ENCODE measurements at regions not wholly inside any gene's neighbourhood (a gene's known extent, or its start where the extent isn't known, plus 50 kb on each side); places are given as distances from the start of the nearest gene placed in this dataset.

DNA sequence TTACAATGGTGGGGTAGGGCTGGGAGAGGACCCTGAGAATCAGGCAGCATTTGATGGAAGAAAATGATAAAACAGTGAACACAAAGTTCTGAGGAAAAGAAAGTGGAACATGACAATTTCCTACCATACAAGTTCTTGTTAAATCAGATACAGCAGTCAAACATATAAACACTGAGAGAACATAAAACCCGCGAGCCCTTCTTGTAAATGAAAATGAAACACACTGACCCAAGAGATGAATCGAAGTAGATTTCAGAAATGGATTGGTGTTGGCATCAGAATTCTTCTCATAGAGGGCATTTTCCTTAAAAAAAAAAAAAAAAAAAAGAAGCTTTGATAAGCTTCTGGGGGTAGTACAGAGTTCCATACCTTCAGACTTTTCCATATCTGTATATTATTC, 134.7 kb upstream of the TMEM45B start:
- H3K36me3 ChIP-seq (ENCODE audit: control insufficient read depth, insufficient read depth, low read length, severe bottlenecking) = no peaks in the 10 kb centered on the region
- no peak for DNase-seq (ENCODE audit: low read depth)
- no peak overlapping the region for H3K9ac ChIP-seq (ENCODE audit: low read length)
- no peaks in the 10 kb centered on the region for H3K27me3 ChIP-seq (replicated peaks; ENCODE audit: control insufficient read depth, insufficient read depth, low read length)
- no peak overlapping the region for H3K4me3 ChIP-seq (ENCODE audit: low read length)
- peaks cover 2% of the 10 kb centered on the region for H3K9me3 ChIP-seq (ENCODE audit: control insufficient read depth, low read length)
- no peaks in the 10 kb centered on the region for H3K4me1 ChIP-seq (ENCODE audit: control insufficient read depth, insufficient read depth, low read length)

DNA sequence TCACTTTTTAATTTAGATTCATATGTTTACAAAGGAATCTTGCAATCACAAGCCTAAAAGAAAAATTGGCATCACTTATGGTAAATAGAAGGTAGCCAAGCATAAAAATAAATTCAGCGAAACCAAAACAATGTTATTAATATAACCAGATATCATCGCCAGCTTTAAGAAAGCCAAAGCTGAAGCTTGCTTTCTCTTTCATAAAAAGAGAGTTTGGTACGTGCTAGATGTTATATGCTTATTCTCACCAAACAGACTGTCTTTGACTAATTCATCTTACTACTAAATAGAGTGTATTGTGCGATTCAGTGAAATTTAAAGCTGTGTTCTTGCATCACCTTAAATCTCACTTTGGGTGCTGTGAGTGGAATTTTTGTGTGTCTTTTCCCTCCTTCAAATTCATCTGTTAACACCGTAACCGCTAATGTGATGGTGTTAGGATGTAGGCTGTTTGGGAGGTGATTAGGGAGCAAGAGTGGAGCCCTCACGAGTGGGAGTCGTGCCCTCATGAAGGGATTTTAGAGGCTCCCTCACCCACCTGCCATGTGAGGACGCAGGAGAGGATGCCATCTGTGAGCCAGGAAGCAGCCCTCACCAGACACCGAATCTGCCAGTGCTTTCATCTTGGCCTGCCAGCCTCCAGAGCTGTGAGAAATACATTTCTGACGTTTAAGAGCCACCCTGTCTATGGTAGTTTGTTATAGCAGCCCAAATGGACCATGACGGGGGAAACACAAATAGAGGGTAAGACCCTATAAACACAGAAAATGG, 134.1 kb upstream of the TMEM45B start:
- no peak for DNase-seq (ENCODE audit: low read depth)
- Histone ChIP-seq H3K36me3 (ENCODE audit: control insufficient read depth, insufficient read depth, low read length, severe bottlenecking) (no peaks in the 10 kb centered on the region), H3K9me3 (ENCODE audit: control insufficient read depth, low read length) (peaks cover 7% of the 10 kb centered on the region)

DNA sequence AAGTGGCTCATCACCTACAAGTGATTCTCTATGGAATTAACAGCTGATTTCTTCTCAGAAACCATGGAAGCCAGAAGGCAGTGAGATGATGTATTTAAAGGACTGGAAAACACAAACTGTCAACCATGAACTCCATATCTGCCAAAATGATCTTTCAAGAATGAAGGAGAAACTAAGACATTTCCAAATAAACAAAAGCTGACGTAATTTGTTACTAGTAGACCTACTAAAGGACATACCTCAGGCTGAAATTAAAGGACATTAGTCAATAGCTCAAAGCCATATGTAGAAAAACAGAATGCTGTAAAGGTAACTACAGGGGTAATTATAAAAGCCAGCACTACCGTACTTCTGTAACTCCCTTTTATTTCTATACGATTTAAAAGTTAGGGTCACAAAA, 129.4 kb upstream of the TMEM45B start:
- no peaks in the 10 kb centered on the region for H3K36me3 ChIP-seq (ENCODE audit: control insufficient read depth, insufficient read depth, low read length, severe bottlenecking)
- H3K27me3 ChIP-seq (replicated peaks; ENCODE audit: control insufficient read depth, insufficient read depth, low read length) = peaks cover 3% of the 10 kb centered on the region
- H3K4me1 ChIP-seq (ENCODE audit: control insufficient read depth, insufficient read depth, low read length) = no peaks in the 10 kb centered on the region
- no peak for DNase-seq (ENCODE audit: low read depth)
- no peak overlapping the region for H3K4me3 ChIP-seq (ENCODE audit: low read length)
- H3K9me3 ChIP-seq (ENCODE audit: control insufficient read depth, low read length) = peaks cover 7% of the 10 kb centered on the region
- H3K9ac ChIP-seq (ENCODE audit: low read length) = no peak overlapping the region

More for the DNA sequence above, 134.1 kb upstream of the TMEM45B start:
- H3K4me1 ChIP-seq (ENCODE audit: control insufficient read depth, insufficient read depth, low read length) = no peaks in the 10 kb centered on the region
- H3K9ac ChIP-seq (ENCODE audit: low read length) = no peak overlapping the region
- no peaks in the 10 kb centered on the region for H3K27me3 ChIP-seq (replicated peaks; ENCODE audit: control insufficient read depth, insufficient read depth, low read length)
- no peak overlapping the region for H3K4me3 ChIP-seq (ENCODE audit: low read length)

DNA sequence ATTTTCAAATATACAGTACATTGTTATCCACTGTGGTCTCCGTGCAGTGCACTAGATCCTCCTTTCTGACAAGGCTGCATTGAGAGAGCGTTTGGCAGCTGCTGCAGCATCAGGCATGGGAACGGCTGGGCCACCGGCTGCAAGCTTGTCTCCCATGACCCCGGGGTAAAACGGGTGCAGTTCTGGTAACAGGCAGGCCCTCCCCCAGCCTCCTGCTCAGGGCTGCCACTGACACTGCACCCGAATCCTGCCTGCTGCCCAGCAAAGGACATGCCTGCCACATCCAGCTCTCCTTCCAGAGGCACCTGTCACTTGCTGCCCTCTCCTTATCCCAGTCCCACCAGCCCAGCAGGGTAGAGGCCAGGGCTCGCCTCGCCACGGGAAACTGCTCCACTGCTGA, 124.5 kb upstream of the TMEM45B start:
- Histone ChIP-seq H3K4me1 (ENCODE audit: control insufficient read depth, insufficient read depth, low read length) (peaks cover 2% of the 10 kb centered on the region), H3K36me3 (ENCODE audit: control insufficient read depth, insufficient read depth, low read length, severe bottlenecking) (no peaks in the 10 kb centered on the region), H3K4me3 (ENCODE audit: low read length) (no peak overlapping the region), H3K27me3 (replicated peaks; ENCODE audit: control insufficient read depth, insufficient read depth, low read length) (peaks cover 11% of the 10 kb centered on the region), H3K9me3 (ENCODE audit: control insufficient read depth, low read length) (peaks cover 3% of the 10 kb centered on the region), H3K9ac (ENCODE audit: low read length) (no peak overlapping the region)
- no peak for DNase-seq (ENCODE audit: low read depth)

DNA sequence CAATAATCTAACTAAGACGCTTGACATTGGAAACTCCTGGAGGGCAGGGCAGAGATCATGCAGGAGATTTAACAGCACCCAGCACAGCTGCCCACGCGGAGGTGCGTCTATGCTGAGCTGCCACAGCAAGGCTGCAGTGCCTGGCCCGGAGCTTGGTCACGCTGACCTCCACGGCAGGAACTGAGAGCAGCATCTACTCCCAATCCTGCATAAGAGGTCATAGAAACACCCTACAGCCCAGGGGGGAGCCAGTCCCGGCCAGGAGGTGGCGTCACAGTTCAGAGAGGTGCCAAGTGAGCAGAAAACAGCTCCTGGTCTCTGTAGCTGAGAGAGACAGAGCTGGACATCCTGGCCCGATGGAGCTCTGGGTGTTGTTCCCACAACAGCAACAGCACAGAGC, 121.1 kb upstream of the TMEM45B start:
- H3K4me3 ChIP-seq (ENCODE audit: low read length) = no peak overlapping the region
- H3K9me3 ChIP-seq (ENCODE audit: control insufficient read depth, low read length) = no peaks in the 10 kb centered on the region
- H3K36me3 ChIP-seq (ENCODE audit: control insufficient read depth, insufficient read depth, low read length, severe bottlenecking) = no peaks in the 10 kb centered on the region
- DNase-seq (ENCODE audit: low read depth) = no peak
- peaks cover 36% of the 10 kb centered on the region for H3K27me3 ChIP-seq (replicated peaks; ENCODE audit: control insufficient read depth, insufficient read depth, low read length)
- no peak overlapping the region for H3K9ac ChIP-seq (ENCODE audit: low read length)
- H3K4me1 ChIP-seq (ENCODE audit: control insufficient read depth, insufficient read depth, low read length) = peaks cover 2% of the 10 kb centered on the region

DNA sequence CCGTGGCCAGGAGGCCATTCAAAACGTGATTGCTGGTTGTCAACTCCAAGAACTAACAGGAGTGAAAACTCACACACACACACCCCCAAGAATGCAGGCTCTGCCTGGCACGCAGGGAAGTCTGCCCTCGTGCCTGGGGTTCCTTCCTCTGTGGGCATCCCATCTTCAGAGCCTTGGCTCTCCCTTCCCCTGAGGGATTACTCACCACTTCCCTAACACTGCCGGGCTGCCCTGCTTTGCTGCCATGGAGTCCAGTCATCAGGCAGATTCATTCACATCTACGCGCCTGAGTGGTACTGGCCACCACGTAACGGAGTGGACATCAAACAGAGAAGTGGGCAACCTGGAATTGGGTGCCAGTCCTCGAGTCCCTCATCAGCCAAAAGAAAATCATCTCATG, 120.7 kb upstream of the TMEM45B start:
- peaks cover 40% of the 10 kb centered on the region for H3K27me3 ChIP-seq (replicated peaks; ENCODE audit: control insufficient read depth, insufficient read depth, low read length)
- peaks cover 2% of the 10 kb centered on the region for H3K4me1 ChIP-seq (ENCODE audit: control insufficient read depth, insufficient read depth, low read length)
- DNase-seq (ENCODE audit: low read depth) = no peak
- H3K9ac ChIP-seq (ENCODE audit: low read length) = no peak overlapping the region
- H3K4me3 ChIP-seq (ENCODE audit: low read length) = no peak overlapping the region
- no peaks in the 10 kb centered on the region for H3K9me3 ChIP-seq (ENCODE audit: control insufficient read depth, low read length)
- no peaks in the 10 kb centered on the region for H3K36me3 ChIP-seq (ENCODE audit: control insufficient read depth, insufficient read depth, low read length, severe bottlenecking)

DNA sequence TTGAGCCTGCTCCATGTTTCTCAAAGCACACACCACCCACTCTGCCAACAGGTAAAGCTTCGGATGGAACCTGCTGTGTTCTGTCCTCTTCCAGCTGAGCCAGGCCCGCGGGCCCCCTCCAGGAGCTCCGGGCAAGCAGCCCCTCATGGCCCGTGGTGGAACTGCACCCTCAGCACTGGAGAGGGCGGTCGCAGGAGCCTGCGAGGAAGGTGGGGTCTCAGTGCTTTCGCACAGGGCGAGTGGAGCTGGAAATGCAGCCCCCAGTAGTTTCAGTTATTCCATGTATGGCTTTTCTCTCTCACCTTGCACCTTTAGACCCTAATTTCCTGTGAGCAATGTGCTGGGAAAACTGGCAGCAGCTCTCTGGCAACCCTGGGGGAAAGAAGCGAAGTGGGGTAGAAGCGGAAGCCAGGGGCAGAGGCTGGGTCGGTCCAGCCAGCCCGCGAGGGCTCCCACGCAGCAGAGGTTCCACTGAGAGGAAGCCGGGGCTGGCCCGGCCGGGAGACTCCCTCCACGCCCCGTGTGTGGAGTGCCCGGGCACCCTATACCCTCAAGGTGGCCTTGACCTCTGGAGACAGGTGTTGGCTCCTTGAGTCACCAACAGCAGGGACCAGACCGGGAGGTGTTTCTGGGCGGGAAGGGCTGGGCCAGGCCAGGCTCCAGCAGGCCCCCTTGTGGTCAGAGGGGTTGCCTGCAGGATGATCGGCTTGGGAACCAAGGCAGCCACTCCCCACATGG, 119.9 kb upstream of the TMEM45B start:
- Histone ChIP-seq H3K4me3 (ENCODE audit: low read length) (no peak overlapping the region), H3K9me3 (ENCODE audit: control insufficient read depth, low read length) (no peaks in the 10 kb centered on the region), H3K36me3 (ENCODE audit: control insufficient read depth, insufficient read depth, low read length, severe bottlenecking) (no peaks in the 10 kb centered on the region), H3K4me1 (ENCODE audit: control insufficient read depth, insufficient read depth, low read length) (peaks cover 2% of the 10 kb centered on the region), H3K27me3 (replicated peaks; ENCODE audit: control insufficient read depth, insufficient read depth, low read length) (peaks cover 46% of the 10 kb centered on the region), H3K9ac (ENCODE audit: low read length) (no peak overlapping the region)
- DNase-seq (ENCODE audit: low read depth) = peak; percentile 34

DNA sequence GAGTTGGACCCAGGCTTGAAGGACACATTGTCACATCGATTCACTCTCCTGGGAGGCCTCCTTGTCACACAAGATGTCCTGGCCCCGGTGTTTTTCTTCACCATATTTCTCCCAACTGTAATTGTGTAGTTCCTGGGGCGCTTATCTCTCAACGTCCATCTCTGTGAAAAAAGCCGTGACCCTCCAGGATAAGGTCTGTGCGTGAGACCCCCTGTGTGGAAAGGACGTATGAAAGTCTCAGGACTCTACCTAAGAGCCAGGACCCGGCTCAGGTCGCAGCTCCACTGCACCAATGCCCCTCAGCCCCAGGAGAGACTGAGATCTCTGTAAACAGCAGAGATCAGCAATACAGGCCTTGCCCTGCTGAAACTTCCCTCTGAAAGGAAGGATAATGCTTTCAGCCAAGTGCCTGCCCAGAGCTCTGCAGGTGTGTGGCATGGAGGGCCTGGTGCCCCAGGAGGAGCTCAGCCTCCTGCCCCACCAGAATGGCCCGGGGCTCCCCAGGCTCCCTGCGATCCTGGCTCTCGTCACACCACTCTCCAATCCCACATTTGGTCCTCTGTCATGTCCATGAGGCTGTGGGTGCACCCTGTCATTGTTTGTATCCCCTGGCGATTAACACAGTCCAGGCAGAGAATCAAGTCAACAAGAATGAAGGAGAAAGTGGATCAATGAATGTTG, 119.2 kb upstream of the TMEM45B start:
- peaks cover 47% of the 10 kb centered on the region for H3K27me3 ChIP-seq (replicated peaks; ENCODE audit: control insufficient read depth, insufficient read depth, low read length)
- H3K36me3 ChIP-seq (ENCODE audit: control insufficient read depth, insufficient read depth, low read length, severe bottlenecking) = no peaks in the 10 kb centered on the region
- no peak overlapping the region for H3K9ac ChIP-seq (ENCODE audit: low read length)
- H3K4me3 ChIP-seq (ENCODE audit: low read length) = no peak overlapping the region
- no peak for DNase-seq (ENCODE audit: low read depth)
- no peaks in the 10 kb centered on the region for H3K9me3 ChIP-seq (ENCODE audit: control insufficient read depth, low read length)
- H3K4me1 ChIP-seq (ENCODE audit: control insufficient read depth, insufficient read depth, low read length) = peaks cover 2% of the 10 kb centered on the region

DNA sequence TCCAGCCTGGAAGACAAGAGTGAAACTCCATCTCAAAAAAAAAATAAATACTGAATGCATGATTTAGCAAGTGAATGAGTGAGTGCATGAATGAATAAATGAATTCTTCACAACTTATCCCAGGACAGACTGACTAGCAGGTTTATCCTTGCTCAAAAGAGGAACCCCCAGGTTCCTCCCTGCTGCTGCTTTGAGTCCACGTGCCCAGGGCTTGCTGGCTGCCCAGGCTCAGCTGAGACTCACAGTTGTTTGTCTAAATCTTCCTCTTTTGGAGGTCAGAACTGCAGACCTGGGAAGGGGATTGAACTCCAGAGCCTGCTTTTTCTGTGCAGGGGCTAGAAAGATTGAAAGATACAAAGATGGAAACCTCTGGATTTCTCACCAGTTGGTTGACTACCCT, 117.4 kb upstream of the TMEM45B start:
- H3K9me3 ChIP-seq (ENCODE audit: control insufficient read depth, low read length) = no peaks in the 10 kb centered on the region
- peaks cover 40% of the 10 kb centered on the region for H3K27me3 ChIP-seq (replicated peaks; ENCODE audit: control insufficient read depth, insufficient read depth, low read length)
- no peak overlapping the region for H3K9ac ChIP-seq (ENCODE audit: low read length)
- no peak for DNase-seq (ENCODE audit: low read depth)
- H3K36me3 ChIP-seq (ENCODE audit: control insufficient read depth, insufficient read depth, low read length, severe bottlenecking) = no peaks in the 10 kb centered on the region
- H3K4me1 ChIP-seq (ENCODE audit: control insufficient read depth, insufficient read depth, low read length) = peaks cover 4% of the 10 kb centered on the region
- no peak overlapping the region for H3K4me3 ChIP-seq (ENCODE audit: low read length)

DNA sequence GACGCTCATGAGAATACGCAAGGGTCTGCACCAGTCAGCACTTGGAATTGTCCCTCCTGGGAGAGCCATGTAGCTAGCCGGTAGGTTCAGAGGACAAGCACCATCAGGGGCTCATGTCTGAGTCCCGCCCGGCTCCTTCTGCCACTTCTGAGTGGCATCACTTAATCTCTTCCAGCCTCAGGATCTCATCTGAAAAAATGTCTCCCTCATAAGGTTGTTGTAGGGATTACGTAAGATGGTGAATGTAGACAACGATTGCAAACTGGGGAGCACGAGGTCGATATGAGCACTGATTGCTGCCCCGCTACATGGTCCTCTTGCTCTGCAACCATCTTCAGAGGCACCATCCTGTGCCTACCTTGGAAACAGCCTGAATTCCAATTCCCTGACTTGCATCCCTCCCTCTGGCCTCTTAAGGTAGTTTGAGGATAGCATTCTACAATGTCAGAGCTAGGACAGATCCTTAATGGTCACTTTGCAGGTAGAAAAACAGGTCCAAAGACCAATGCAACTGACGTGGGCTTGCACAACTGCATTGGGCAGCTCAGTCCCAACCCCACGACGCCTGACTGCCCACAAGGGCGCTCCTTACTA, 115.8 kb upstream of the TMEM45B start:
- Histone ChIP-seq H3K9me3 (ENCODE audit: control insufficient read depth, low read length) (no peaks in the 10 kb centered on the region), H3K9ac (ENCODE audit: low read length) (no peak overlapping the region), H3K4me3 (ENCODE audit: low read length) (no peak overlapping the region), H3K36me3 (ENCODE audit: control insufficient read depth, insufficient read depth, low read length, severe bottlenecking) (no peaks in the 10 kb centered on the region), H3K27me3 (replicated peaks; ENCODE audit: control insufficient read depth, insufficient read depth, low read length) (peaks cover 40% of the 10 kb centered on the region), H3K4me1 (ENCODE audit: control insufficient read depth, insufficient read depth, low read length) (peaks cover 16% of the 10 kb centered on the region)
- DNase-seq (ENCODE audit: low read depth) = no peak

DNA sequence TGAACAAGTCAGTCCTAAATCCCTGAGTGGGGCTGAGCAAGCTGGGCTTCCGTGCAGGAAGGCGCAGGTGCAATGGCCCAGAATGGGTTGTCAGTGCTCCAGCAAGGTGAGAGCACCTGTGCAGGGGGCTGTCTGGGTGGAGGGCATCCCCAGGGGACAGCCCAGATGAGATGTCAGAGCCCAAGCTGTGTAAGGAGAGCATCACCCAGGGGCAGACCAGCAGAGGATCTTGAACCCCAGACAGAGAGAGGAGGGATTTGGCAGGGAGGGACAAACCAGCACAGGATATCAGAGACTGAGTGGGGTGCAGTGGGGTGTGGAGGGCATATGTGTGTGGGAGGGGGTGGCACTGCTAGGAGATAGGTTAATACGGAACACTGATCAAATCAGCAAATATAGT, 114.9 kb upstream of the TMEM45B start:
- Histone ChIP-seq H3K9me3 (ENCODE audit: control insufficient read depth, low read length) (no peaks in the 10 kb centered on the region), H3K27me3 (replicated peaks; ENCODE audit: control insufficient read depth, insufficient read depth, low read length) (peaks cover 40% of the 10 kb centered on the region), H3K36me3 (ENCODE audit: control insufficient read depth, insufficient read depth, low read length, severe bottlenecking) (no peaks in the 10 kb centered on the region), H3K9ac (ENCODE audit: low read length) (no peak overlapping the region), H3K4me1 (ENCODE audit: control insufficient read depth, insufficient read depth, low read length) (peaks cover 15% of the 10 kb centered on the region), H3K4me3 (ENCODE audit: low read length) (no peak overlapping the region)
- DNase-seq (ENCODE audit: low read depth) = no peak
